ENCODE measurements at regions not wholly inside any gene's neighbourhood (a gene's known extent, or its start where the extent isn't known, plus 50 kb on each side); places are given as distances from the start of the nearest gene placed in this dataset.

DNA sequence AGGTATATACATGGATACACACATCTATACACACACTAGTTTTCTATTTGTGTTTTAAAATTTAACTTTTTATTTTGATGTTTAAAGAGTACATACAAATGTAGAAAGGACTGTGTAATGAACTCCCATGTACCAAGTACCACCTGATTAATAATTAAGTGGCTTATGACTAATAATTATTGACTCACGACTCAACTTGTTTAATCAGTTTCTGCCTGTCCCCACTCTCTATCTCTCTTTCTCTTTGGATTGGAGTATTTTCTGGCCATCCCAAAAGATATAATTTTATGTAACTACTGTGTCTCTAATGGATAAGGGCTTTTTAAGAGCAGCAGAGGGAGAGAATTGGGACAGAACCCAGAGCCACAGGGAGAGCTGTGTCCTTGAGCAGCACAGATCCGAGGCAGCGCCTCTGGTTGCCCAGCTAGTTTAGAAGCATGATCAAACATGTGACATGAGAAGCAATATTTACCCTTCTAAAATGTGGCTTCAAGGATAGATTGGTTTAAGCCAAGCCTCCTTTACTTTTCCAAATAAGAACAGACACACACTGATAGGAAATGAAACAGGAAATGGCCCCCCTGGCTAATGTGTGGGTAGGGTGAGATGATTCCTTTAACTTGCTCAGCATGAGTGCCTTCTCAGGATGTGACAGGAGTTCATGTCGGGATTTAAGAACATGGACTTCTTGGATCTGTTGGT is 81.0 kb downstream of the ERMARD start:
- Histone ChIP-seq H3K27ac (no peak overlapping the region), H3K9me3 (ENCODE audit: low read depth) (no peaks in the 10 kb centered on the region), H3F3A (ENCODE audit: insufficient read depth) (no peaks in the 10 kb centered on the region), H2AFZ (no peak overlapping the region), H3K79me2 (ENCODE audit: insufficient read depth) (no peaks in the 10 kb centered on the region), H3K9me2 (ENCODE audit: insufficient read depth) (no peaks in the 10 kb centered on the region), H4K20me1 (ENCODE audit: insufficient read depth) (no peaks in the 10 kb centered on the region), H3K4me1 (ENCODE audit: insufficient read depth) (no peaks in the 10 kb centered on the region), H3K4me3 (no peak overlapping the region), H3K36me3 (ENCODE audit: low read depth) (no peaks in the 10 kb centered on the region), H3K27me3 (replicated peaks; ENCODE audit: insufficient read depth) (peaks cover 31% of the 10 kb centered on the region; the same call in 1 of the 2 replicates), H3K4me2 (ENCODE audit: unreplicated experiment) (no peak overlapping the region), H3K9ac (no peak overlapping the region)
- 60 to 62% methylated on average over 4 of the region's 4 CpGs for WGBS, 2 experiments (ENCODE audit: low coverage in 1 of 2, low lambda C conversion rate in 2 of 2, missing lambda C conversion rate in 2 of 2)
- no peak for DNase-seq
- in situ Hi-C loops (cut with MboI), result loop anchor here (5.0 kb wide), 1 partner anchor 695 kb away; no protein-coding TSS in a partner anchor
- TF ChIP-seq EZH2 (IDR thresholded peaks at IDR 0.05; ENCODE audit: insufficient read depth, poor library complexity, severe bottlenecking), result no peak
- TF ChIP-seq EZH2phosphoT487 (IDR thresholded peaks at IDR 0.05; ENCODE audit: insufficient read depth, low read depth), result no peak

DNA sequence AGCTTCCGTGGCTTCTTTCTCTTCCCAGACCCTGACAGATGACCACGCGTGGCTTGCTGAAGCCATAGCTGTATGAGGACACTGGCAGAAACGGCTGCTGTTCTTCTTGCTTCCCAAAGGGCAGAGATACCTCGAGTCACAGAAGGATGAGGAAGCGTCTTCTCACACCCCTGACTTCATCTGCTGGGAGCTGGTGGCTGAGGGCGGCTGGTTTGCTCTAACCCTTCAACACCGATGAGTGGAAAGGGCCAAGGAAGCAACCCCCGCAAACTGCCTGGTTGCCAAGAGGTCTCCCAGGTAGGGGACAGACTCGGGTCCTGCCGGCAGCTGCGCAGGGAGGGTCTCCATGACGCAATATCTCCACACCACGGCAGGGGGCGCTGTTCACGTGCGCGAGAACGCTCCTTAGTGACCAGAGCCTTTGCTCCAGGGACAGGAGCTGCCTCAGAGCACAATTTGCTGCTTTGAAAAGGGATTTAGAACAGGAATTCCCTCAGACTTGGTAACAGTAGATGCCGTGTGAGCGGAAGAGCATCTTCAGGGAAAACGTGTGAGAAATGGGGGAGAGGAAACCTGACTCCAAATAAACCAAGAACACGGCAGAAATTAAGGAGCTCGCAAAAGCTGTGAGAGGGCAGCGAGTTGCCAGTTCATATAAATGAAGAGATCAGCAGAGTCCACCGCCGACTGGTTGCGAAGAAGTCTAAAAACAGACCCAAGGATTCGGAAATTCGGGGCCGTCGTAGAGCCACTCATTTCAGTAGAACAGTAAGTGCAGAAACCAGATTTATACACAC is 80.2 kb downstream of the ERMARD start:
- WGBS, 2 experiments (ENCODE audit: low coverage in 1 of 2, low lambda C conversion rate in 2 of 2, missing lambda C conversion rate in 2 of 2), result 36 to 38% methylated on average over 32 of the region's 32 CpGs
- peak; percentile 63 for DNase-seq
- H2AFZ ChIP-seq, result no peak overlapping the region
- no peaks in the 10 kb centered on the region for H3K9me3 ChIP-seq (ENCODE audit: low read depth)
- in situ Hi-C loops (cut with MboI), result loop anchor here (5.0 kb wide), 1 partner anchor 696 kb away; no protein-coding TSS in a partner anchor
- no peak overlapping the region for H3K4me2 ChIP-seq (ENCODE audit: unreplicated experiment)
- H3K36me3 ChIP-seq (ENCODE audit: low read depth), result no peaks in the 10 kb centered on the region
- no peak overlapping the region for H3K4me3 ChIP-seq
- H3K9ac ChIP-seq, result no peak overlapping the region
- H3K79me2 ChIP-seq (ENCODE audit: insufficient read depth), result no peaks in the 10 kb centered on the region
- no peaks in the 10 kb centered on the region for H3K9me2 ChIP-seq (ENCODE audit: insufficient read depth)
- H3F3A ChIP-seq (ENCODE audit: insufficient read depth), result no peaks in the 10 kb centered on the region
- no peak overlapping the region for H3K27ac ChIP-seq
- H4K20me1 ChIP-seq (ENCODE audit: insufficient read depth), result no peaks in the 10 kb centered on the region
- no peaks in the 10 kb centered on the region for H3K4me1 ChIP-seq (ENCODE audit: insufficient read depth)
- TF ChIP-seq EZH2phosphoT487 (IDR thresholded peaks at IDR 0.05; ENCODE audit: insufficient read depth, low read depth), result no peak
- TF ChIP-seq EZH2 (IDR thresholded peaks at IDR 0.05; ENCODE audit: insufficient read depth, poor library complexity, severe bottlenecking), result no peak
- peaks cover 24% of the 10 kb centered on the region; the same call in 1 of the 2 replicates for H3K27me3 ChIP-seq (replicated peaks; ENCODE audit: insufficient read depth)
